IPS-18a (cell line): ENCODE measurements at regions not wholly inside any gene's neighbourhood (a gene's known extent, or its start where the extent isn't known, plus 50 kb on each side); places are given as distances from the start of the nearest gene placed in this dataset.

Source experiments
- H3K27ac ChIP-seq: one replicate; pipeline ENCODE4 v1.5.1; 2013; ENCODE audit warnings: low read length
- H3K27me3 ChIP-seq: one replicate; pipeline ENCODE4 v1.6.1; 2013; ENCODE audit warnings: mild to moderate bottlenecking, low read length; ENCODE audit not compliant: control insufficient read depth, insufficient read depth
- H3K36me3 ChIP-seq: one replicate; pipeline ENCODE4 v1.6.1; 2013; ENCODE audit warnings: low read depth, low read length; ENCODE audit not compliant: control insufficient read depth
- H3K4me1 ChIP-seq: one replicate; pipeline ENCODE4 v1.6.1; 2013; ENCODE audit warnings: low read depth, low read length; ENCODE audit not compliant: control insufficient read depth
- H3K4me3 ChIP-seq: one replicate; pipeline ENCODE4 v1.5.1; 2013; ENCODE audit warnings: low read length
- H3K9ac ChIP-seq: one replicate; pipeline ENCODE4 v1.6.1; 2013; ENCODE audit warnings: mild to moderate bottlenecking, low read length, moderate library complexity
- H3K9me3 ChIP-seq: one replicate; pipeline ENCODE4 v1.6.1; 2013; ENCODE audit warnings: low read depth, low read length; ENCODE audit not compliant: control insufficient read depth

DNA sequence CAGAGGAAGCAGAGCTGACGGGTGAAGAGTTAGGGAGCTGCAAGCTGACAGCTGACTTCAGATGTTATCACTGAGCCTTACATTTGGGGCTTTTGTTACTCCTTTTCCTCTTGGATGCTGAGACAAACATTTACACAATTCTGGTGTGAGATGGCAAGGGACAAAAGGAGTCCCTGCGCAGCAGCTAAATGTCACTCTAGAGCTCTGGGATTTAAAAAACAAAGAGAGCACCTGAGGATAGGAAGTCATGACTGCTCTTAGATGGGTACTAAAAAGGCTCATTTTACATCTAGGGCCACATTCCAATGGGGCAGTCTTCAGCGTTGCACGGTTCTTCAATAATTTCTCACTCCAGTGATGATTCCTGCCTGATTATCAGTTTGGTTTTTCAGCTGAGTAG lies 204.5 kb downstream of the RAB38 start:
- Histone ChIP-seq H3K27ac (no peak overlapping the region), H3K4me1 (peaks cover 12% of the 10 kb centered on the region), H3K9ac (no peak overlapping the region), H3K9me3 (no peaks in the 10 kb centered on the region), H3K36me3 (no peaks in the 10 kb centered on the region), H3K27me3 (no peaks in the 10 kb centered on the region), H3K4me3 (no peak overlapping the region)

DNA sequence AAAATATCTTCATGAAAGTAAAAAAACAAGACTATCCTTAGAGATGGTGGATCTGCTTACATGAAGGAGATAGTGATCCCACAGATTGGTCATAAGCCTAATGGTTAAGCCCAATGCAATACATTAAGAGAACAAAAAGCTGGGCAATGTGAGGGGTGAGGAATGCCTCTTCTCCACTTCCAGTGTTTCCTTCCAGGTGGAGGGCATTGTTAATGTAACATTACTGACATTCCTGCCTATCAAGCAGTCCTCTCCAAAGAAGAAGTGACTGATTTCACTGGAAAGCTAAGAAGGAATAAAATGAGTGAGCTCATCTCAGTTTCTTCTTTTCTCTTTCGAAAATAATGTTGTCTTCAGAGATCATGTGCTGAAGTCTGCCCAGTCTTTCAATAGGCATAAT lies 207.8 kb downstream of the RAB38 start:
- H3K36me3 ChIP-seq: no peaks in the 10 kb centered on the region
- no peaks in the 10 kb centered on the region for H3K27me3 ChIP-seq
- H3K27ac ChIP-seq: no peak overlapping the region
- no peaks in the 10 kb centered on the region for H3K9me3 ChIP-seq
- H3K4me3 ChIP-seq: no peak overlapping the region
- peaks cover 12% of the 10 kb centered on the region for H3K4me1 ChIP-seq
- H3K9ac ChIP-seq: no peak overlapping the region

DNA sequence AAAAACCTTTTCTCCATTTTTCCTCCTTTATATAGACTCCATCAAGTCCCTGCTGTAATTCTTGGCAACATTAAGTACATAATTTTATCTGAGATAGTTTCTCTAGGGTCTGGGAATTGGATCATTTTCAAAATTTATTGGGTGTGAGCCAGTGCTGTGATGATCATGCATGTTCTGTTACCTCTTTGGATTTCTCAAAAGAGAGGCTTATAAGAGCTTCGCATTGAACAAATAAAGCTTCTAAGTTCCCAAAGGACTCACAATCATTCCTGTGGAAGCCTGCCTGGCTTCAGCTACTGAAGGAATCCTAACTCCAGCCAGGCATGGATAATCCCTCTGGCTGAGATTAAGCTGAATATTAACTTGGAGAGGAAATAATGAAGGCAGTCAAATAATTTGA lies 208.5 kb downstream of the RAB38 start:
- Histone ChIP-seq H3K27ac (no peak overlapping the region), H3K4me1 (peaks cover 12% of the 10 kb centered on the region), H3K36me3 (no peaks in the 10 kb centered on the region), H3K9ac (no peak overlapping the region), H3K4me3 (no peak overlapping the region), H3K9me3 (no peaks in the 10 kb centered on the region), H3K27me3 (no peaks in the 10 kb centered on the region)

DNA sequence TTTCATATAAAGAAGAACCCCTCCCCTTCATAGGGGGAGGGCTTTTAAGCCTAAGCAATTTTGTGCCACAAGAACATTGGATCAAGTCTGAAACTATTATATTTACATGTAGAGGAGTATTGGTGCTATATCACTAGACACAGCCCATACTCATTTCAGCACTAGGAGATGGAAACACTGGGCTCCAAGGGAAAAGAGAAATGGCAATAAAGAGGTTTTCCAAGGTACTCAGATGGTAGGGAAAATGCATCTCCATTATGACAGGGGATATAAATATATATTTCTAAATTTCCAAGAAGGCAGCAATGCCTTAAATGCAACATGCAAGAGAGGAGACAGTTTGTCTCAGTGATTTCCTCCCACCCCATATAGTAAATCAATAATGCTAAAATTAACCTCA lies 209.0 kb downstream of the RAB38 start:
- H3K27me3 ChIP-seq: no peaks in the 10 kb centered on the region
- no peaks in the 10 kb centered on the region for H3K36me3 ChIP-seq
- H3K9me3 ChIP-seq: no peaks in the 10 kb centered on the region
- H3K4me3 ChIP-seq: no peak overlapping the region
- H3K9ac ChIP-seq: no peak overlapping the region
- no peak overlapping the region for H3K27ac ChIP-seq
- H3K4me1 ChIP-seq: peaks cover 10% of the 10 kb centered on the region

DNA sequence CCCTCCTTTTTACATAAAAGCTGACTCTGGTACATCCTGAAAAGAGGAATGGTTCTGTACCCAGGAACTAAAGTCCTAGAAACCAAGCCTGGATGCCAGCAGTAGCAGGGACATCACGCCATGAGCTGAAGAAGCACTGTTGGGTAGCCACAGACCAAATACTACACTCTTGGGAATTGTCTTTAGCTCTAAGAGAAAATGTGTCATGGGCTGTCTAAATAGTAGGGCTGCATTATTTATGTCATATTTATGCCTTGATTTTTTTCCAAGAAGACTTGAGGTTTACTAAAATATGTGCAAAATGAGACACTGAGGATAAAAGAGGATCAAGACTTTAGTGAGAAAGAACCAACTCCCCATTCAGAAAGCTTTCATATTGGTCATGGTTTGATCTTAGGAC lies 213.6 kb downstream of the RAB38 start:
- H3K36me3 ChIP-seq: no peaks in the 10 kb centered on the region
- H3K27ac ChIP-seq: no peak overlapping the region
- no peaks in the 10 kb centered on the region for H3K9me3 ChIP-seq
- no peaks in the 10 kb centered on the region for H3K27me3 ChIP-seq
- no peak overlapping the region for H3K4me3 ChIP-seq
- no peak overlapping the region for H3K9ac ChIP-seq
- no peaks in the 10 kb centered on the region for H3K4me1 ChIP-seq

DNA sequence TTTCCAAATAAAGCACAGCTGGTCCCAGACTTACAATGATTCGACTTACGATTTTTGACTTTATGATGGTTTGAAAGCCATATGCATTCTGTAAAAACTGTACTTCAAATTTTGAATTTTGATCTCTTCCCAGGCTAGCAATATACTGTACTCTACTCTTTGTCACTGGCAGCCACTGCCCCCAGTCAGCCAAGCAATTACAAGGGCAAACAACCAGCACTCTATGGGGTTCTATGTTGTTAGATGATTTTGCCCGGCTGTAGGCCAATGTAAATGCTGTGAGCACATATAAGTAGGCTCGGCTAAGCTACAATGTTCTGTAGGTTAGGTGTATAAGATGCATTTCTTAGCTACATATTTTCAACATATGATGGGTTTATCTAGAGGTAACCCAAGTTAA lies 217.3 kb downstream of the RAB38 start:
- H3K4me3 ChIP-seq: no peak overlapping the region
- no peaks in the 10 kb centered on the region for H3K9me3 ChIP-seq
- H3K4me1 ChIP-seq: no peaks in the 10 kb centered on the region
- H3K27me3 ChIP-seq: no peaks in the 10 kb centered on the region
- H3K27ac ChIP-seq: no peak overlapping the region
- no peak overlapping the region for H3K9ac ChIP-seq
- no peaks in the 10 kb centered on the region for H3K36me3 ChIP-seq

DNA sequence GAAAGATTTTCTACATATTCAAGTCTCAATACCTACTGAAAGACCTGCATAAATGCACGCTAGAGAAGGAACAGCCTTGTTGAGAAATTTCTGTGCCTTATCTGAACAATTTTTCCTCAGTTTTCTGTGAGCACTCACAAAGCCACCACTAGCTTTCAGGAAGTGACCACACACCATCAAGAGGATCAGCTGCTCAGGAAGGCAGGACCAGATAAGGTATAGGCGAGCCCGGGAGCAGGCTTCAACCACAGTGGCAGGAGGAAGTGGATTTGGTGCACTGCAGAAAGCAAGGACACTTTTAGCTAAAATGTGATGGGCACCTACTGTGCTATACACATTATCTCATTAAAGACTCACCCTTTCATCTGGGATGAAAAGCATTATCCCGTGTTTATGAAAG lies 220.8 kb downstream of the RAB38 start:
- Histone ChIP-seq H3K4me3 (no peak overlapping the region), H3K4me1 (no peaks in the 10 kb centered on the region), H3K27me3 (no peaks in the 10 kb centered on the region), H3K9me3 (no peaks in the 10 kb centered on the region), H3K9ac (no peak overlapping the region), H3K27ac (no peak overlapping the region), H3K36me3 (no peaks in the 10 kb centered on the region)

DNA sequence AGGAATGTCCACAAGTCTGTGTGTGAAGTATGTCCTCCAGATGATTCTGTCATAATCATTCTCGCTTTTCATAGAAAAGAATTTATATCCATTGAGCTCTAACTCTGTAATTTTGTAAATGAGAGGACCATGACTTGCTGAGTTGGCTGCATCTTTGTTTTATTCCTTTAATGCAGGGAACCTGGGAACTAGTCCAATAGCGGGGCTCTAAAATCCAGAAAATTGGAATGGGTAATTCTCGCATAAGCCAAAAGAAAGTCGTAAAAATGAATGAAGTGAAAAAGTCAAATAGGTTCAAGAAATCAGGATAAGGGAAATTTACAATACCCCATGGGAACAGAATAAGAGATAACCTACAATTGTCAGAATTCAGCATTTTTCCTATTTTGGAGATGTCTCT lies 232.5 kb downstream of the RAB38 start:
- no peak overlapping the region for H3K9ac ChIP-seq
- H3K4me3 ChIP-seq: no peak overlapping the region
- H3K4me1 ChIP-seq: no peaks in the 10 kb centered on the region
- no peaks in the 10 kb centered on the region for H3K9me3 ChIP-seq
- H3K27me3 ChIP-seq: no peaks in the 10 kb centered on the region
- H3K36me3 ChIP-seq: no peaks in the 10 kb centered on the region
- no peak overlapping the region for H3K27ac ChIP-seq

DNA sequence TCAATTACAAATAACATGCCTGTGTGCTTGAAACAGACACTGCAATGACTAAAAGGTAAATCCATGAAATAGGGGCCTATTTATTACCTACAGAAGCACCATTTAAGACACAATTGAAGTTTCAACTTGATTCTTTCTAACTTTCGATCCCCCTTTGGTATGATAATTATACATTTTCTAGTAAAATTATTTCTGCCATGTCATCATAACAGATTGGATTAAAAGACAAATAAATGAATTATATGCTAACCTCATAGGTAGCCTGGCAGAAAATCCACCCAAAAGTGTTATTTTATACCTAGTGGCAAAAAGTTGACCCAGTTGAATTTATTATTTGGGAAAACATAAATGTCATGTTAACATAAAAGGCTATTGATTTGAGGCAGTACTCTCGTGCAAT lies 241.1 kb downstream of the RAB38 start:
- H3K9ac ChIP-seq: no peak overlapping the region
- no peaks in the 10 kb centered on the region for H3K4me1 ChIP-seq
- H3K9me3 ChIP-seq: no peaks in the 10 kb centered on the region
- H3K27me3 ChIP-seq: no peaks in the 10 kb centered on the region
- no peak overlapping the region for H3K27ac ChIP-seq
- H3K4me3 ChIP-seq: no peak overlapping the region
- H3K36me3 ChIP-seq: no peaks in the 10 kb centered on the region

DNA sequence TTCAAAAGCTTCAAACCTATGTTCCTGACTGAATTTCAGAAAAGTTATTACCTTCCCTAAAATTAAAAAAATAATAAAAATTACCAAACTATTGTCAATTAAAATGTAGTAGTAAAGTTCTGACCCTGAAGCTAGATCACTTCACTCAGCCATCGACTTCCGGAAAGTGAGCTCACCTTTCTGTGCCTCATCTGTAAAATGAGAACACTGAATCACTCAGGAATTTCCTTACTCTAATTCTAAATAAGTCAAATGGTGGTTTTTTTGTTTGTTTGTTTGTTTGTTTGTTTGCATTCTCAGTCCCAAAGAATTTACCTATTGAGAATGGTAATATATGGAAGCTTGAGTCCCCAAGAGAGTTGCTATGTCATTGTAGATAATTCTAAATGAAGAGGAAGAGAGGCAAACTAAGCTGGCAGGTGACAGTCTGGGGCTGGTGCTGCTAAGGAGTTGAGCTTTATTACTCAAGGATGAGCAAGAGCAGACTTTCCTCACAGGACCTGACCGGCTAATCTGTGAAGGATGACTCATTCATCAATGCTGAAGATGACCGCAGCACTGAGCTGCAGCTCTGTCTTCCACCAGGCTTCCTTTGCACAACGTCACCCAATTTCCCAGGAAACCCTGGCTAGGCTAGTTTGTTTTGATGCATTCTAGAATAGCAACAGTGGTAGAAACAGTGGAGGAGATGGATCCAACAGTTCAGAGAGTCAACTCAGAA lies 248.8 kb downstream of the RAB38 start:
- no peaks in the 10 kb centered on the region for H3K36me3 ChIP-seq
- no peak overlapping the region for H3K9ac ChIP-seq
- no peak overlapping the region for H3K4me3 ChIP-seq
- no peak overlapping the region for H3K27ac ChIP-seq
- H3K9me3 ChIP-seq: no peaks in the 10 kb centered on the region
- H3K27me3 ChIP-seq: no peaks in the 10 kb centered on the region
- no peaks in the 10 kb centered on the region for H3K4me1 ChIP-seq

DNA sequence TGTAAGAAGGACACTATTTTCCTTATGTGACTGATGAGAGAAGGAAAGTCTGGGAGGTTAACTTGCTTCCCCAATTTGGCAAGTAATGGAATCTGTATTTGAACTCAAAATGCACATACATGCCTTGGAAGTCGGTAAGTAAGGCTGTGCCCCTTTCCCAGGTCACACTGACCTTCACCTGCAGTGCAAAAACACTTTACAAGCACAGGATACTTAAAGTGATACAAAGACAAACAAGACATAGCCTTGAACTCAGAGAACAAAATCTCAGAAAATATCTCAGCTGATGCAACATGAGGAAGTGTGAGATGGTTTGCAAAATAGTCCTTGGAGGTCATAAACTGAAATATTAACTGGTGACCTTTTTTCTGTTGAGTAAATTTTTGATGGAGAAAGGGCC lies 251.1 kb downstream of the RAB38 start:
- Histone ChIP-seq H3K27me3 (no peaks in the 10 kb centered on the region), H3K9me3 (no peaks in the 10 kb centered on the region), H3K36me3 (no peaks in the 10 kb centered on the region), H3K4me3 (no peak overlapping the region), H3K27ac (no peak overlapping the region), H3K4me1 (no peaks in the 10 kb centered on the region), H3K9ac (no peak overlapping the region)

DNA sequence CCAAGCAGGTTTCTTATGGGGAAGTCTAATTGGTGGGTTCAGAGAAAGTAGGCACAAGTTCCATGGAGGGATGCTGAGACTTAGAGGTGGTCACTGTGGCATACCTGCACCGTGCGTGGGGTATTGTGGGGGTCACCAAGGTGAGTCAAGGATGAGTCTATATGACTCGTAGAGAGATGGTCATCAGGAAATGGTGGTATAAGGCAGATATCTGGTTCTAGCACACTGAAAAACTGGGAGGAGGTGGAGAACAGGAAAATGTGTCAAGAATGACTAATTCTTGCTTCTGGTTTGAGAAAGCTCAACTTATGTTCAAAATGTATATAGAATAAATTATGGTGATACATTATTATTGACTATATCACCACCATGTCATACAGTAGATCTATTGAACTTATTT lies 258.1 kb downstream of the RAB38 start:
- H3K4me3 ChIP-seq: no peak overlapping the region
- H3K27me3 ChIP-seq: no peaks in the 10 kb centered on the region
- H3K9me3 ChIP-seq: no peaks in the 10 kb centered on the region
- H3K4me1 ChIP-seq: no peaks in the 10 kb centered on the region
- H3K36me3 ChIP-seq: no peaks in the 10 kb centered on the region
- no peak overlapping the region for H3K9ac ChIP-seq
- H3K27ac ChIP-seq: no peak overlapping the region
